ENCODE measurements at regions not wholly inside any gene's neighbourhood (a gene's known extent, or its start where the extent isn't known, plus 50 kb on each side); places are given as distances from the start of the nearest gene placed in this dataset.
"Not testable (repeated sequence)": the region's sequence is repeated elsewhere in the genome, so short reads cannot be mapped to it uniquely, and the experiment has no call there.

DNA sequence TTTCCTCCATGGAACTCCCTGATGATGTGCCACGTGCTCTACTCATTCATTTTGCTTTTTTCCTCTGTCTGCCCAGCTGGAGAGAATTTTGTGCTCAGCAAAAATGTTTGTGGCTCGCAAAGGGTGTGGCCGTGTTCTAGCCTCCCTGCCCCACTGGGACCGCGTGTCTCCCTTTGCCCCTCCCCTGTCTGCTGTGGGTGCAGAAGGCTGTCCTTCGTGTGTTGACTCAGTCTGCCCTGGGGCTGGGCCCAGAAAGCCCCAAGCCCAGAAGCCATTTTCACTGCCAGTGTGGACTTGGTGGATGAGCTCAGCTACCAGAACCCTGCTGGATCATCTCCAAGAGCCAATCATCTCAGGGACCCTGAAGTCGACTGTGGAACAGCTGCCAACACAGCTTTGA is 70.3 kb upstream of the GOLGA6L22 start:
- TF ChIP-seq, protein P1, sequence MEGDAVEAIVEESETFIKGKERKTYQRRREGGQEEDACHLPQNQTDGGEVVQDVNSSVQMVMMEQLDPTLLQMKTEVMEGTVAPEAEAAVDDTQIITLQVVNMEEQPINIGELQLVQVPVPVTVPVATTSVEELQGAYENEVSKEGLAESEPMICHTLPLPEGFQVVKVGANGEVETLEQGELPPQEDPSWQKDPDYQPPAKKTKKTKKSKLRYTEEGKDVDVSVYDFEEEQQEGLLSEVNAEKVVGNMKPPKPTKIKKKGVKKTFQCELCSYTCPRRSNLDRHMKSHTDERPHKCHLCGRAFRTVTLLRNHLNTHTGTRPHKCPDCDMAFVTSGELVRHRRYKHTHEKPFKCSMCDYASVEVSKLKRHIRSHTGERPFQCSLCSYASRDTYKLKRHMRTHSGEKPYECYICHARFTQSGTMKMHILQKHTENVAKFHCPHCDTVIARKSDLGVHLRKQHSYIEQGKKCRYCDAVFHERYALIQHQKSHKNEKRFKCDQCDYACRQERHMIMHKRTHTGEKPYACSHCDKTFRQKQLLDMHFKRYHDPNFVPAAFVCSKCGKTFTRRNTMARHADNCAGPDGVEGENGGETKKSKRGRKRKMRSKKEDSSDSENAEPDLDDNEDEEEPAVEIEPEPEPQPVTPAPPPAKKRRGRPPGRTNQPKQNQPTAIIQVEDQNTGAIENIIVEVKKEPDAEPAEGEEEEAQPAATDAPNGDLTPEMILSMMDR (IDR thresholded peaks at IDR 0.05) = not testable (repeated sequence)
- not testable (repeated sequence) for TF ChIP-seq POLR2A (IDR thresholded peaks at IDR 0.05)
